WTC11 (cell line): ENCODE measurements at regions not wholly inside any gene's neighbourhood (a gene's known extent, or its start where the extent isn't known, plus 50 kb on each side); places are given as distances from the start of the nearest gene placed in this dataset.

ENCODE experiments used
- CTCF ChIP-seq: fragments of 200-600 bp; IDR thresholded peaks from 2 replicates; pipeline ENCODE4 v1.8.0; 2022; ENCODE audit warnings: antibody characterized with exemption
- FOXK1 ChIP-seq: sonication (generic); formaldehyde crosslinking; IDR thresholded peaks from 2 replicates; pipeline ENCODE4 v1.8.0; 2022; ENCODE audit warnings: mild to moderate bottlenecking, moderate library complexity, missing genetic modification reagents

DNA sequence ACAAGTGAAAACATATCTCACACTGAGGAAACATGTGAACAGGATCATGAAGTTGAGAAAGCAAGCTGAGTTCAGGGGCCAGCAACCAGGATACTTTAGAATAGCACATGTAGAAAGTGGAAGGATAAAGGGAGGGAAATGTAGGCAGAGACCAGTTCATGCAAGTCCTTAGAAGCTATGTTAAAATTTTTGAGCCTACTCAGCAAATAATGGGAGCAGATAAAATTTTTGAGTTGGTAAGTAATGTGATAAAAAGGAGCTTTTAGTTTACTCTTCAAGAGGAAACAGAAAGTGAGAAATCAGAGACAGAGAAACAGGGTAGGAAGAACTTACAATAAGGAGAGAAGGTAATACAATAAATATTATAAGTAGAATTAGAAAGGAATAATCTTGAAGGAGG, 105.6 kb upstream of the ZBTB20 start:
- TF ChIP-seq CTCF = no peak
- TF ChIP-seq FOXK1 (CRISPR knock-in tag) = no peak
